OCI-LY1 (cell line): ENCODE measurements at regions not wholly inside any gene's neighbourhood (a gene's known extent, or its start where the extent isn't known, plus 50 kb on each side); places are given as distances from the start of the nearest gene placed in this dataset.

Experiments used
- H2AFZ ChIP-seq: fragments of 200-600 bp; sonication (generic), shearing (Covaris generic); 2 replicates; pipeline ENCODE4 v1.6.0; 2014; ENCODE audit warnings: antibody characterized with exemption, mild to moderate bottlenecking, low read length
- H3F3A ChIP-seq: fragments of 200-600 bp; sonication (generic), shearing (Covaris generic); 2 replicates; pipeline ENCODE4 v1.6.0; 2014; ENCODE audit warnings: mild to moderate bottlenecking, antibody characterized with exemption, low read length, moderate library complexity; ENCODE audit not compliant: insufficient read depth
- H3K27ac ChIP-seq: fragments of 200-600 bp; sonication (generic); 2 replicates; pipeline ENCODE4 v1.5.1; 2014; ENCODE audit warnings: low read length, mixed run types, mild to moderate bottlenecking, low read depth; ENCODE audit not compliant: poor library complexity, severe bottlenecking
- H3K27me3 ChIP-seq: fragments of 200-600 bp; sonication (generic); 2 replicates; pipeline ENCODE4 v1.6.0; 2014; ENCODE audit warnings: antibody characterized with exemption, mild to moderate bottlenecking, low read length, moderate library complexity; ENCODE audit not compliant: insufficient read depth
- H3K36me3 ChIP-seq: fragments of 200-600 bp; sonication (generic); 2 replicates; pipeline ENCODE4 v1.6.1; 2014; ENCODE audit warnings: mild to moderate bottlenecking, antibody characterized with exemption, low read length, moderate library complexity, mixed read lengths; ENCODE audit not compliant: insufficient read depth
- H3K4me1 ChIP-seq: fragments of 200-600 bp; sonication (generic); 2 replicates; pipeline ENCODE4 v1.5.1; 2014; ENCODE audit warnings: mild to moderate bottlenecking, low read length, moderate library complexity; ENCODE audit not compliant: insufficient read depth, severe bottlenecking
- H3K4me2 ChIP-seq: fragments of 200-600 bp; sonication (generic), shearing (Covaris generic); 2 replicates; pipeline ENCODE4 v1.6.1; 2014; ENCODE audit warnings: low read length
- H3K4me3 ChIP-seq: fragments of 200-600 bp; sonication (generic); 2 replicates; pipeline ENCODE4 v1.5.1; 2014; ENCODE audit warnings: low read length, low read depth, mild to moderate bottlenecking, mixed read lengths; ENCODE audit not compliant: poor library complexity, severe bottlenecking
- H3K79me2 ChIP-seq: fragments of 200-600 bp; shearing (Covaris generic); 2 replicates; pipeline ENCODE4 v1.6.1; 2016; ENCODE audit warnings: mixed run types, low read length, mixed read lengths; ENCODE audit not compliant: insufficient read depth
- H3K9ac ChIP-seq: fragments of 200-600 bp; sonication (generic), shearing (Covaris generic); 2 replicates; pipeline ENCODE4 v1.6.1; 2014; ENCODE audit warnings: mild to moderate bottlenecking, low read length, mixed read lengths
- H3K9me2 ChIP-seq: fragments of 200-600 bp; sonication (generic), shearing (Covaris generic); 2 replicates; pipeline ENCODE4 v1.6.1; 2014; ENCODE audit warnings: low read depth, mild to moderate bottlenecking, low read length, mixed read lengths
- H3K9me3 ChIP-seq: fragments of 200-600 bp; shearing (Covaris generic); 2 replicates; pipeline ENCODE4 v1.6.1; 2014; ENCODE audit warnings: low read length, mixed read lengths
- H4K20me1 ChIP-seq: fragments of 200-600 bp; sonication (generic), shearing (Covaris generic); 2 replicates; pipeline ENCODE4 v1.6.0; 2016; ENCODE audit warnings: mild to moderate bottlenecking, low read length; ENCODE audit not compliant: insufficient read depth
- CTCF ChIP-seq: fragments of 200-600 bp; sonication (generic), shearing (Covaris generic); IDR thresholded peaks from 2 replicates; pipeline ENCODE4 v1.5.1; 2017; ENCODE audit warnings: mild to moderate bottlenecking, antibody characterized with exemption, low read length, moderate library complexity, mixed read lengths
- EZH2 ChIP-seq: fragments of 200-600 bp; sonication (generic), shearing (Covaris generic); IDR thresholded peaks from 2 replicates; pipeline ENCODE4 v1.8.0; 2017; ENCODE audit warnings: borderline replicate concordance, mixed run types, mild to moderate bottlenecking, antibody characterized with exemption, low read length, moderate library complexity, mixed read lengths

- Histone ChIP-seq H3K4me2 (no peak overlapping the region), H3K9me3 (no peaks in the 10 kb centered on the region), H3K9ac (no peak overlapping the region), H4K20me1 (no peaks in the 10 kb centered on the region), H3F3A (no peaks in the 10 kb centered on the region), H3K79me2 (no peaks in the 10 kb centered on the region), H3K4me1 (no peaks in the 10 kb centered on the region), H3K27me3 (peaks cover 4% of the 10 kb centered on the region; the same call in 1 of the 2 replicates), H3K9me2 (no peaks in the 10 kb centered on the region), H3K36me3 (no peaks in the 10 kb centered on the region), H3K4me3 (no peak overlapping the region), H3K27ac (no peak overlapping the region), H2AFZ (no peak overlapping the region)
- TF ChIP-seq EZH2 (no peak), CTCF (no peak)
Measured at GRCh38 chr16:65663774-65664173, 541.9 kb upstream of the CDH11 start.

- H3K9me3 ChIP-seq, result no peaks in the 10 kb centered on the region
- no peak overlapping the region for H3K9ac ChIP-seq
- no peak overlapping the region for H3K4me3 ChIP-seq
- H3K27me3 ChIP-seq, result peaks cover 4% of the 10 kb centered on the region; the same call in 1 of the 2 replicates
- no peaks in the 10 kb centered on the region for H3K79me2 ChIP-seq
- H2AFZ ChIP-seq, result no peak overlapping the region
- no peaks in the 10 kb centered on the region for H3F3A ChIP-seq
- H3K4me1 ChIP-seq, result no peaks in the 10 kb centered on the region
- TF ChIP-seq EZH2 (no peak), CTCF (no peak)
- H3K27ac ChIP-seq, result no peak overlapping the region
- no peak overlapping the region for H3K4me2 ChIP-seq
- H4K20me1 ChIP-seq, result no peaks in the 10 kb centered on the region
- H3K9me2 ChIP-seq, result no peaks in the 10 kb centered on the region
- H3K36me3 ChIP-seq, result no peaks in the 10 kb centered on the region
Measured at GRCh38 chr16:65662256-65662655, 540.4 kb upstream of the CDH11 start.

- no peak overlapping the region for H3K4me2 ChIP-seq
Measured at GRCh38 chr16:65661558-65661957, 539.7 kb upstream of the CDH11 start.

More at GRCh38 chr16:65661558-65661957, 539.7 kb upstream of the CDH11 start:
- no peaks in the 10 kb centered on the region for H3K4me1 ChIP-seq
- TF ChIP-seq CTCF, result no peak
- no peak for TF ChIP-seq EZH2
- no peaks in the 10 kb centered on the region for H3K9me3 ChIP-seq
- no peaks in the 10 kb centered on the region for H3K9me2 ChIP-seq
- no peak overlapping the region for H3K9ac ChIP-seq
- no peaks in the 10 kb centered on the region for H3K79me2 ChIP-seq
- H3K27me3 ChIP-seq, result peaks cover 4% of the 10 kb centered on the region; the same call in 1 of the 2 replicates
- no peaks in the 10 kb centered on the region for H3F3A ChIP-seq
- no peak overlapping the region for H2AFZ ChIP-seq
- H3K27ac ChIP-seq, result no peak overlapping the region
- no peaks in the 10 kb centered on the region for H4K20me1 ChIP-seq
- no peaks in the 10 kb centered on the region for H3K36me3 ChIP-seq
- H3K4me3 ChIP-seq, result no peak overlapping the region
